Activated CD4-positive, alpha-beta T cell treated with anti-CD3 and anti-CD28 coated beads, Interleukin-2, amount 50 U/mL, for 48 hours (primary cell): ENCODE measurements at regions not wholly inside any gene's neighbourhood (a gene's known extent, or its start where the extent isn't known, plus 50 kb on each side); places are given as distances from the start of the nearest gene placed in this dataset.
"Not testable (repeated sequence)": the region's sequence is repeated elsewhere in the genome, so short reads cannot be mapped to it uniquely, and the experiment has no call there.

ENCODE experiments used
- DNase-seq, 2 experiments: peaks; one replicate each; pipeline ENCODE4 v3.0.0-alpha.2; 2020

DNA sequence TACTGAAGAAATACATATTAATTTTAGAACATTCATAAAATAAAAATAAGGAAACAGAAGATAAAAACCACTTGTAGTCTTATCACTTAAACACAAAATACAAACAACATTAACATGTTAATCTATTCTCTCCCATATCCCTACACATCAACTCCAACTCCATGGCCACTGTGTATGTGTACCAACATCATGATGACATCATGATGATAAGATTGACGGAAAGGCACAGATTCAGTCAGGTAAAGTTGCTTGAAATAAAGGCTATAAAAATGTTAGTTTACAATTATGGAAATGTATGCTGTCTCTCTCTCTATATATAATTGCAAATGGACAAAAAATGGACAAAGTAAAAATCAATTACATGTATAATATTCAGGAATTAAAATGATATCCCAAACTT, 388.5 kb upstream of the UBE2E3 start:
- DNase-seq, result no peak

- not testable (repeated sequence) for DNase-seq
These were observed 389.2 kb upstream of the UBE2E3 start for GRCh38 chr2:180591093-180591781.

- no peak for DNase-seq
These were observed 396.8 kb upstream of the UBE2E3 start for GRCh38 chr2:180583441-180584140.

DNA sequence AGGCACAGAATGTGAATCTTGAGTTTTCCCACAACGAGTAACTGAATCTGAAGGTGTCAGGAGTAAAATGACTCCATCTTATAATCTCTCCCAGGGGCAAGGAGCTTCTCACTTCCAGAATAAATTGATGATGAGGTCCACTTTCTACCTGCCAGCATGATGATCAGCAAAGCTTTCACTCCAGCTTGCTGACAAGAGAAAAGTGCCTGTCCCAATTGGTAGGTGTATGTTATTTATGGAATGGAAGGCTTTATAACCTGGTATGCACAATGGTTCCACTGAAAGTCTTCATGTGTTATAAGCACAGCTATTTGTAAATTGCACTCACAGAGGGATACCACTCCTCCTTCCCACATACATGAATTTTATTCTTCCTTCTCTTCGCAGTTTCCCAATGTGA, 401.0 kb upstream of the UBE2E3 start:
- no peak for DNase-seq

DNA sequence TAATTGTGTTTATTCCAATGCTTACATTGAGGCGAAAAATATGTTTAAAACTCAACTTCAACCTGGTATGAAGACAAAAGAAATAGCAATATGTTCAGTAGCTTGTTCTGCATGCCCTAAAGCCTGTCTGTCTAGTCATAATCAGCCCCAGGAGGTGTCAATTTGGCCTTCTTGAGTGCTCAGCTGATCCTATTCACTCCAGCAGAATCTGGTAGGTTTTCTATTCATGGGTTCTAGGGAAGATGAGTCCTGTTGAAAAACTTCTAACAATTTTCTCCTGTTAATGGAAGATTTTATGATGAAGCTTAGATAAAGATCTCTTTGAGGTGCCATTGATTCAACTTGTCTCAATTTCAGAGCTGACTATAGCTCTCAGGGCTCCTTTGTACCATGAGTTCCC, 402.0 kb upstream of the UBE2E3 start:
- no peak for DNase-seq

DNA sequence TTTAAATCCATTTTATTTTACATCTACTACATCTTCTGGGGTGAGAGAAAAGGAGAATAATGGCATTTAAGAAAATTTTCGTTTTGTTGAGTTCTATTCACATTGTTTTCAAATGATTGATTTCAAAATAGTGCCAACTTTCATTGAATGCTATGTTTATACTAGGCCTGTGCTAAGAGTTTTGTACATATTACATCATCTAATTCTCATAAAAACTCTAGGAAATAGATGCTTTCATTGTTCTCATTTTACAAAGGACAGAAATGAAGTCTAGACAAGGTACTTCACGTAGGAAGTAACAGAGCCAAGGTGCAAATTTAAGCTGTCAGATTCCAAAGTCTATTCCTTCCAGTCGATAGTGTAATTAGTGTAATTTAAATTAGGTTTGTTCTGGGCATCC, 402.8 kb upstream of the UBE2E3 start:
- DNase-seq, result no peak

GRCh38 chr2:180573951-180574350, 406.5 kb upstream of the UBE2E3 start:
- no peak for DNase-seq

DNA sequence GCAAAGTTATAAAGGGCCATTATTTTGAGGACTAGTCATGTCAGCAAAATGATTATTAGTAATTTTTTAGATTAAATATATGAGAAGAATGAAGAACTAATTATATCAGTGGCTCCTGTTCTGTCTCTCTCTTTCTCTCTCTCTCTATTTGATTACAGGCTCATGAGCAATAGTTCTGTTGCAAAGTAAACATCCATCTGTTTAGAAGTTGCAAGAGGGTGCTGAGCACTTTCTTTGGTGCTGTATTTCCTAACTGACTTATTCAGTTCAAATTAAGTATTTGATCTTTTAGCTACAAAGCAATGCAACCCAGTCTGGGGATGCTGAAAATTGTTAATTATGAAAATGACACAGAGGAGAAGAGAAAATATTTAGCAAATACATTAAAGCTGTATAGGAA, 408.1 kb upstream of the UBE2E3 start:
- DNase-seq, result no peak

DNA sequence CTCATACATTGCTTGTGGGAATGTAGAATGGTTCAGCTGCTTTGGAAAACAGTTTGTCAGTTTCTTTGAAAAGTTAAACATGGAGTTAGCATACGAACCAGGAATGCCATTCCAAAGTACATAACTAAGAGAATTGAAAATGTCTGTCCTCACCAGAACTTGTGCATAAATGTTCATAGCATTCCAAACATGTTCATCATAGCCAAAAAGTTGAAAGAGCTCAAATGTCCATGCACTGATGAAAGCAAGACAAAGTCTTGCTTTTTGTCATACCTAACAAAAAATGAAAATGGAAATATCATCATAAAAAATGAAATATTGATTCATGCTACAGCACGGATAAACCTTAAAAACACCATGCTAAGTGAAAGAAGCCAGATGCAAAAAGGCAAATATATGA, 408.8 kb upstream of the UBE2E3 start:
- DNase-seq, result no peak

DNA sequence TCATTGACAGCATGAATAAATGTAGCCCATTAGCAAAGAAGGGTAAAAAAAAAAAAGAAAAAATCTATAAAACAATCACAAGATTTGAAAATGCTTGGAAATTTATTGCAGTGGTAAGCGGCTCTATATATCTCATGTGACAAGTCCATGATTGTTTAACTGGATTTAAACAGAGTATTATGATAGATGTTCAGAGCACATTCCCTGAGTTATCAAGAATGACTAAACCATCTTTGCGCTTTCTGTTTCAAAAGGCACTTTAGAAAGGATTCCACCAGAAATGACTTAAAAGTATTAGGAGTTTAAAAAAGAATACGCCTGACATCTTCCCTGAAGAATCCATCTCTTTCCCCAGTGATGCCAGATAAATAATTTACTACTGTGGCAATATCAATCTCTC, 409.5 kb upstream of the UBE2E3 start:
- DNase-seq, result no peak

DNA sequence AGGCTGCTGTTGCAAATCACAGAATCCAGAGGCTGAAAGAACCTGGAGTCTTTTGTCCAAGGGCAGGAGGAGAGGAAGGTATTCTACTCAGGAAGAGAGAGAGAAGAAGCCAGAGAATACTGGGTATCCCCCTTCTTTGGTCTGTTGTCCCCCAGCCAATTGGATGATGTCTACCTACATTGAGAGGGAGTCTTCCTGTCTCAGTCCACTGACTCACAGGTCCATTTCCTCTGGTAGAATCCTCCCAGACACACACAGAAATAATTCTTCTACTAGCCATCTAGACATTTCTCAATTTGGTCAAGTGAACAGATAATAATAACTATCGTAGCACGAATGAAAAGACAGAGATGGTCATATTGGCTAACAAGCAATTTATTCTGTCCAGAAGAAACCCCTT, 416.4 kb upstream of the UBE2E3 start:
- DNase-seq, result no peak

DNA sequence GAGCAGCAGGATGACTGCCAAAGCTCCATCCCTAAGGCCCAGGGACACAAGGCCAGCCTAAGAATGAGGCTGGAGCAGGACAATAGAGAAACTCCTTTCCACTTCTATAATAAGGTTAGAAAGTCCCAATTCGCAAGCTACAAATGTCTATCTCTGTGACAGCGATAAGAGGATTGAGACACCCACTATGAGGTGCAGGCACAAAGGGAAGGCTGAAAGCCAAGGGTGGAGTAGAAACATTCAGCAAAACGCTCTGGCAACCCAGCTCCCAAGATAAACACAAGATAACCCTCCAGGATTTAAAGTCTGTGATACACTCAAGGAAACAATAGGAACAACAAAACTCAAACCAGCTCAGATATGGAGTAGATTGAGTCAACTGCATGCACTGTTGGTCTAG, 418.0 kb upstream of the UBE2E3 start:
- no peak for DNase-seq

GRCh38 chr2:180559771-180560170, 420.6 kb upstream of the UBE2E3 start:
- no peak for DNase-seq

DNA sequence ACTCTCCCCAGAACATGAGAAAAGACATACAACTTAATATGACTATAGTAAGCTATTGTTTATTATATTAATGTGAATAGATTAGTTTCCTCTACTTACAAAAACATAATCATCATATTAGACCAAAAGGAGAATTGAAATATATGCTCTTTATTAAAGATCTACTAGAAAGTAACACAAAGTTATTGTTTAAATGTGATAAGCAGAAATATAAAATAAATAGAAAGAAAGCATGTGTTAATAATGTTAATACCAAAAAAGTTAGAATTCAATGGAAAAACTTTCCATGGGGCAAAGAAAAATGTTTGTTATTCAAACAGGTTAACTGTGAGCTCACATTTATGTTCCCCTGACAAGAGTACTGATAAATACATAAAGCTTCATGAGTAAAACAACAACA, 421.4 kb upstream of the UBE2E3 start:
- DNase-seq, result no peak

GRCh38 chr2:180555391-180555965, 424.9 kb upstream of the UBE2E3 start:
- DNase-seq, result no peak

DNA sequence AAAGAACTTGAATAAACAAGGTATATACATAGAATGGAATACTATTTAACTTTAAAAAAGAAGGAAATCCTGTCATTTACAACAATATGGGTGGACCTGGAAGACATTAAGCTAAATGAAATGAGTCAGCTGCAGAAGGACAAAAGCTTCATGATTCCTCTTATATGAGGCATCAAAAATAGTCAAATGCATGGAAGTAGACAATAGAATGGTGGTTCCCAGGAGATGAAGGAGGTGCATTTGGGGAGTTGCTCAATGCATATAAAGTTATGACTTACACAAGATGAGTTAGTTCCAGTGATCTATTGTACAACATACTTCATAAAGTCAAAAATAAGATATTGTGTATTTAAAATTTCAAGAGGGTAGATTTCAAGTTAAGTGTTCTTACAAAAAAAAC, 426.1 kb upstream of the UBE2E3 start:
- no peak for DNase-seq

DNA sequence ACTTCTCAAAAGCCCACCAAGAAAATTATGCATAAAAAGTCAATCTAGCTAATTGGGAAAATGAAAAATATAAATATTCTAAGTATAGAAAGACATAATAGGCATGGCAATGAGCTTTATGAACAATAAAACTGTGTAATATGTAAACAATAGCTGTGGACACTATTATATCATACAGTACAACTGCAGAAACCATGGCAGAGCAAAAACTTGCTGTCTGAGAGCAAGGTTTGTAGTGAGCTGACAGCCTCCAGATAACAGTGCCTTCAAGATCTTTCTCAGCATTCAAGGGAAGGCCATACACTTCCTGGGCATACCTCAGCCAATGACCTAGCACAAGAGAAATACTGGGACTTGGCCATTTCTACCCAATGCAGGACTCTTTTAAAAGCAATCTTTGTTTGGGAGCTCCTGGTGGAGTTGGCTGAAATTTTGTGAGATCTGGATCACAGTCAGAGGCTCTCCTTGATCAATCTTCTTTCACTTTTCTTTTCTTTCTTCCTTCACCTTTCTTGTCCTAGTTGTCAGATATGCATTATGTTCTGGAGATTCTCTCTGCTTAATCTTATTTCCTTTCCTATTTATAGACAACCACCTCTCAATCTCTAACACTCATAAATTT, 427.2 kb upstream of the UBE2E3 start:
- DNase-seq, result no peak

DNA sequence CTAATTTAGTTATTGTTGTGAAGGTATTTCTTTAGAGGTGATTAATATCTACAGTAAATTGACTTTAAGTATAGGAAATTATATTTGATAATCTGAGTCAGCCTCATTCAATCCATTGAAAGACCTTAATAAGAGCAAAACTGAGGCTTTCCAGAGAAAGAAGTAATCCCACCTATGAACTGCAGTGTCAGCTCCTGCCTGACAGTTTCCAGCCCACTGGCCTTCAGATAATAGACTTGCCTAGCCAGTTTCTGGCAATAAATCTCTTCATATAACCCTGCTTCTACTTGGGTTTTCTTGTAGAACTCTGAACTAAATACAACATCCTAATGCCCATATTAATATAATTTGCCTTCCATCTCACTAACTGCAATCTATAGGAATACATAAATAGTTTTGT, 437.9 kb upstream of the UBE2E3 start:
- DNase-seq, result no peak

- no peak for DNase-seq
These were observed 439.6 kb upstream of the UBE2E3 start for GRCh38 chr2:180540761-180541160.

- no peak for DNase-seq
These were observed 440.9 kb upstream of the UBE2E3 start for GRCh38 chr2:180539541-180539940.

GRCh38 chr2:180535289-180535688, 445.1 kb upstream of the UBE2E3 start:
- DNase-seq, result no peak

- not testable (repeated sequence) for DNase-seq
These were observed 448.6 kb upstream of the UBE2E3 start for GRCh38 chr2:180531787-180532186.

DNA sequence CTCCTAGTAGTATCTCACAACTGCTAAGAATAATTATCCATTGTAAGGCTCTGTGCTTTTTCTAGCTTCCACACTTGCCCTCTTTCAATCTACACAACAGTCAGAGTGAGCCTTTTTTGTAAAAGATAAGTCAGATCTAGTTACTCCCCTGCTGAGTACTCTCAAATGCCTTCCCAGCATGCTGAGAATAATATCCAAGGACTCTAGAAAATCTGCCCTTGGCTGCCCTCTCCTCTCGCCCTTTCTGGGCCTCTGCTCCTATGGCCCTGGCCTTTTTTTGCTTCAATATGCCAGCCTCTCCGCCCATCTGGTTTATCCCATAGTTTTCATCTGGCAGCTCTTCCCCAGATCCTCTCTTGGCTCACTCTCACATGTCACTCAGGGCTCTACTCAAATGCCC, 455.9 kb upstream of the UBE2E3 start:
- no peak for DNase-seq
